ENCODE measurements at regions not wholly inside any gene's neighbourhood (a gene's known extent, or its start where the extent isn't known, plus 50 kb on each side); places are given as distances from the start of the nearest gene placed in this dataset.

DNA sequence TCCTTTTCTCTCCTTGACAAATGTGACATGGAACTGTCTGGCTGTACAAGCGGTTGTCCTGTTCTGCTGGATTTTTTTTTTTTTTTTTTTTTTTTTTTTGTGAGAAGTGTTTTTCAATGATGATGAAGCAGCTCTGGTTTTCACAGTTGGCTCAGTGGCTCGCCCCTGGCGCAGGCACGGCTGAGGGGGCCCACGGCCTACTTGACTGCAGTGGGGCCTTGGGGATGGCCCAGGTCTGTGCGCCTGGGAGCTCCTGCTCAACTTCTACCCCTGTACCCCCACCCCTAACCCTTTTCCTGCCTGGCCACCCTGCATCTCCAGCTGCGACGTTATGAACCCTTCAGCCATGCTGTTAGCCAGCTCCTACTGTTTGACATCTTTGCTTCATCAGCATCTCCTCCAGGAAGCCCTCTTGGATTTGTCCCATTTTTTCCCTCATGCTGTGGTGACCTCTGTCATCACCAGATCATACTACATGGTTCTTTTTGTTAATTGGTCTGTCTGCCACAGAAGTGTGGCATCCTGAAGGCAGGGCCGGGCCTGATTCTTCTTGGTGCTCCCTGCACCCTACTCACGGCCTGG is 167.9 kb downstream of the INHBB start:
- TF ChIP-seq POLR2A (IDR thresholded peaks at IDR 0.05) (no peak), CTCF (IDR thresholded peaks at IDR 0.05 in 4 of 5, conservative IDR thresholded peaks at IDR 0.05 in 1 of 5) (no peak)
